Right atrium auricular region (tissue), 2 donors: ENCODE measurements at regions not wholly inside any gene's neighbourhood (a gene's known extent, or its start where the extent isn't known, plus 50 kb on each side); places are given as distances from the start of the nearest gene placed in this dataset.

Experiments
- DNase-seq: peaks from one replicate; pipeline ENCODE4 v3.0.0-alpha.2; 2019; ENCODE audit warnings: low spot score
- H3K27ac ChIP-seq, 2 donors: fragments of 200-600 bp; sonication (generic); 1 replicate in 1 of 2; 2 replicates in 1 of 2; pipeline ENCODE4 v1.5.1; 2016 to 2019
- H3K27me3 ChIP-seq, 2 donors: fragments of 200-600 bp; sonication (generic); one replicate each; pipeline versions ENCODE4 v1.5.1 to v1.6.0; 2017 to 2019
- H3K36me3 ChIP-seq: fragments of 200-600 bp; sonication (generic); one replicate; pipeline ENCODE4 v1.5.1; 2016
- H3K4me1 ChIP-seq, 2 donors: fragments of 200-600 bp; sonication (generic); one replicate each; pipeline versions ENCODE4 v1.5.1 to v1.6.0; 2017 to 2019
- H3K4me3 ChIP-seq, 2 donors: fragments of 200-600 bp; sonication (generic); 1 replicate in 1 of 2; 2 replicates in 1 of 2; pipeline ENCODE4 v1.5.1; 2017 to 2019; ENCODE audit warnings: mild to moderate bottlenecking in 1 of 2, moderate library complexity in 1 of 2
- H3K9me3 ChIP-seq, 2 donors: fragments of 200-600 bp; sonication (generic); one replicate each; pipeline ENCODE4 v1.5.1; 2019
- TF ChIP-seq, protein P1 (sequence below), 2 donors: fragments of 200-600 bp; sonication (generic); IDR thresholded peaks; one replicate each; pipeline ENCODE4 v1.5.1; 2019; ENCODE audit warnings: antibody characterized with exemption in 2 of 2

GRCh38 chr17:62870552-62870971 is 62.4 kb upstream of the MARCHF10 start:
- H3K4me1 ChIP-seq: no peaks in the 10 kb centered on the region
- H3K27me3 ChIP-seq: no peaks in the 10 kb centered on the region
- H3K36me3 ChIP-seq: no peaks in the 10 kb centered on the region
- H3K9me3 ChIP-seq: no peaks in the 10 kb centered on the region
- DNase-seq: no peak
- H3K27ac ChIP-seq: no peak overlapping the region
- H3K4me3 ChIP-seq: no peak overlapping the region
- TF ChIP-seq, protein P1, sequence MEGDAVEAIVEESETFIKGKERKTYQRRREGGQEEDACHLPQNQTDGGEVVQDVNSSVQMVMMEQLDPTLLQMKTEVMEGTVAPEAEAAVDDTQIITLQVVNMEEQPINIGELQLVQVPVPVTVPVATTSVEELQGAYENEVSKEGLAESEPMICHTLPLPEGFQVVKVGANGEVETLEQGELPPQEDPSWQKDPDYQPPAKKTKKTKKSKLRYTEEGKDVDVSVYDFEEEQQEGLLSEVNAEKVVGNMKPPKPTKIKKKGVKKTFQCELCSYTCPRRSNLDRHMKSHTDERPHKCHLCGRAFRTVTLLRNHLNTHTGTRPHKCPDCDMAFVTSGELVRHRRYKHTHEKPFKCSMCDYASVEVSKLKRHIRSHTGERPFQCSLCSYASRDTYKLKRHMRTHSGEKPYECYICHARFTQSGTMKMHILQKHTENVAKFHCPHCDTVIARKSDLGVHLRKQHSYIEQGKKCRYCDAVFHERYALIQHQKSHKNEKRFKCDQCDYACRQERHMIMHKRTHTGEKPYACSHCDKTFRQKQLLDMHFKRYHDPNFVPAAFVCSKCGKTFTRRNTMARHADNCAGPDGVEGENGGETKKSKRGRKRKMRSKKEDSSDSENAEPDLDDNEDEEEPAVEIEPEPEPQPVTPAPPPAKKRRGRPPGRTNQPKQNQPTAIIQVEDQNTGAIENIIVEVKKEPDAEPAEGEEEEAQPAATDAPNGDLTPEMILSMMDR (IDR thresholded peaks at IDR 0.05): no peak

- H3K27me3 ChIP-seq: no peaks in the 10 kb centered on the region
- no peaks in the 10 kb centered on the region for H3K4me1 ChIP-seq
- no peak overlapping the region for H3K4me3 ChIP-seq
- no peaks in the 10 kb centered on the region for H3K9me3 ChIP-seq
- TF ChIP-seq, protein P1 (IDR thresholded peaks at IDR 0.05): no peak
- H3K27ac ChIP-seq: no peak overlapping the region
- no peak for DNase-seq
- no peaks in the 10 kb centered on the region for H3K36me3 ChIP-seq
Measured at GRCh38 chr17:62870030-62870541, 62.0 kb upstream of the MARCHF10 start.

DNA sequence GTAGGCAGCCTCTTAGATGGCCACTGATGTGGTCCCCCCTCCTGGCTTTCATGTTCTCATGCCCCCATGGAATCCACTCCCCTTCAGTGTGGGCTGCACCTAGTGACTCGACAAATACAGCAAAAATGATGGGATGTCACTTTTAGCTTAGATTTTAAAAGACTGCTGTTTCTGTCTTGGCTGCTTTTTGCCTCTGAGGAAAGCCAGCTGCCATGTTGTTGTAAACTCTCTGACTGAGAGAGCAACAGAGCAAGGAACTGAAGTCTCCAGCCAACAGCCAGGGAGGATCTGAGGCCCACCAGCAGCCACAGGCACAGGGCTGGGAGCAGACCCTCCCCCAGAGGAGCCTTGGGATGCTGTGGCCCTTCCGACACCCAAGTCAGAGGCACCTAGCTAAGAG is 60.6 kb upstream of the MARCHF10 start:
- no peaks in the 10 kb centered on the region for H3K36me3 ChIP-seq
- H3K27ac ChIP-seq: no peak overlapping the region

DNA sequence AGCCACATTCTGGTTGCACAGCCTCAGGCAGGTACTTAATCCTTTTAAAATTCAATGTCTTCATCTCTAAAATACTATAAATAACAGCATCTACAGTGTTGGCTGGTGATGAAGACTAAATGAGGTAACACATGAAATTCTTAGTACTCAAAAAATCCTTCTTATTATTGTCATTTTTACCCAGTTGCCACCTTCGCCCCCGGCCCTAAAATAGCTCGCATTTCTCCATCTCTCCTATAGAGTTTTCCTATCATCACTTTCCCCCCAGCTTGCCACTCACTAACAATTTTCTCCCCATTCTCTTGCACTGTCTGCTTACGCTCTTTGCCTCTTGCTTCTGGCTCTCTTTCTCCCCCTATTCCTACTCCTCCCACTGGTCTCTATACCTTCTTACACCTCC is 59.9 kb upstream of the MARCHF10 start:
- Histone ChIP-seq H3K4me3 (no peak overlapping the region), H3K36me3 (no peaks in the 10 kb centered on the region), H3K9me3 (no peaks in the 10 kb centered on the region), H3K27ac (no peak overlapping the region), H3K4me1 (no peaks in the 10 kb centered on the region), H3K27me3 (no peaks in the 10 kb centered on the region)
- DNase-seq: no peak
- TF ChIP-seq, protein P1 (IDR thresholded peaks at IDR 0.05): no peak

More for the DNA sequence above, 60.6 kb upstream of the MARCHF10 start:
- TF ChIP-seq, protein P1 (IDR thresholded peaks at IDR 0.05): no peak
- Histone ChIP-seq H3K4me1 (no peaks in the 10 kb centered on the region), H3K4me3 (no peak overlapping the region), H3K9me3 (no peaks in the 10 kb centered on the region), H3K27me3 (no peaks in the 10 kb centered on the region)
- DNase-seq: no peak

DNA sequence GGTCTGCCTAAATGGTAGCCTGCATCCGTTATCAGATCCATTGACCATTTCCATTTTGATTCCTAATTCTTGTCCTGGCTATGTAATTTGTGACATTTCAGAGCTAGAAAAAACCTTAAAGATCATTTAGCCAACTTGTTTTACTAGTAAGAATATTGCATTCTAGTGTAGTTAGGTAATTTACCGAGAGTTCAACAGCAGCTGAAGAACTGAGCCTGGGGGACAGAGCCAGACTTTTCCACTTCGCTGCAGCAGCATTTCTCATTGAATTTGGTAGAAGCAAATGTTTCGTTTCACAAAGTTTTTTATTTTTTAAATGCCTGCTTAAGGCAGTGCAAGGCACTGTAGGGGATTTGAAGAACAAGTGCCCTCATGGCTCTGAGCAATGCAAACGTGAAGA is 59.2 kb upstream of the MARCHF10 start:
- no peak for DNase-seq
- Histone ChIP-seq H3K27ac (no peak overlapping the region), H3K27me3 (no peaks in the 10 kb centered on the region), H3K36me3 (no peaks in the 10 kb centered on the region), H3K4me3 (no peak overlapping the region), H3K4me1 (no peaks in the 10 kb centered on the region), H3K9me3 (no peaks in the 10 kb centered on the region)
- TF ChIP-seq, protein P1 (IDR thresholded peaks at IDR 0.05): no peak

- TF ChIP-seq, protein P1 (IDR thresholded peaks at IDR 0.05): no peak
- no peak overlapping the region for H3K27ac ChIP-seq
- no peaks in the 10 kb centered on the region for H3K27me3 ChIP-seq
Measured at GRCh38 chr17:62866471-62866870, 58.4 kb upstream of the MARCHF10 start.

More at GRCh38 chr17:62866471-62866870, 58.4 kb upstream of the MARCHF10 start:
- H3K4me1 ChIP-seq: no peaks in the 10 kb centered on the region
- no peaks in the 10 kb centered on the region for H3K36me3 ChIP-seq
- H3K9me3 ChIP-seq: no peaks in the 10 kb centered on the region
- H3K4me3 ChIP-seq: no peak overlapping the region
- DNase-seq: no peak
